ENCODE measurements at regions not wholly inside any gene's neighbourhood (a gene's known extent, or its start where the extent isn't known, plus 50 kb on each side); places are given as distances from the start of the nearest gene placed in this dataset.

DNA sequence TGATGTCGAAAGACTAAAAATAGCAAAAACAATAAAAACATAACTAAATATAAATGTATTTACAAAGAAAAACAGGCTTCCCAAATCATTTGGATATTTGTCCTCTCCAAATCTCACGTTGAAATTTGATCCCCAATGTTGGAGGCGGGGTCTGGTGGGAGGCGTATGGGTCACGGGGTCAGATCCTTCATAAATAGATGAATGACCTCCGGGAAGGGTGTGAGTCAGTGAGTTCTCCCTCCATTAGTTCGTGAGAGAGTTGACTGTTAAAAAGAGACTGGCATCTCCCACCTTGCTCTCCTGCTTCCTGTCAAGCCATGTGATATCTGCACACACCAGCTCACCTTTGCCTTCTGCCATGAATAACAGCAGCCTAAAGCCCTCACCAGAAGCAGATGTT lies 703.0 kb downstream of the TMEM182 start:
- TF ChIP-seq, protein P1, sequence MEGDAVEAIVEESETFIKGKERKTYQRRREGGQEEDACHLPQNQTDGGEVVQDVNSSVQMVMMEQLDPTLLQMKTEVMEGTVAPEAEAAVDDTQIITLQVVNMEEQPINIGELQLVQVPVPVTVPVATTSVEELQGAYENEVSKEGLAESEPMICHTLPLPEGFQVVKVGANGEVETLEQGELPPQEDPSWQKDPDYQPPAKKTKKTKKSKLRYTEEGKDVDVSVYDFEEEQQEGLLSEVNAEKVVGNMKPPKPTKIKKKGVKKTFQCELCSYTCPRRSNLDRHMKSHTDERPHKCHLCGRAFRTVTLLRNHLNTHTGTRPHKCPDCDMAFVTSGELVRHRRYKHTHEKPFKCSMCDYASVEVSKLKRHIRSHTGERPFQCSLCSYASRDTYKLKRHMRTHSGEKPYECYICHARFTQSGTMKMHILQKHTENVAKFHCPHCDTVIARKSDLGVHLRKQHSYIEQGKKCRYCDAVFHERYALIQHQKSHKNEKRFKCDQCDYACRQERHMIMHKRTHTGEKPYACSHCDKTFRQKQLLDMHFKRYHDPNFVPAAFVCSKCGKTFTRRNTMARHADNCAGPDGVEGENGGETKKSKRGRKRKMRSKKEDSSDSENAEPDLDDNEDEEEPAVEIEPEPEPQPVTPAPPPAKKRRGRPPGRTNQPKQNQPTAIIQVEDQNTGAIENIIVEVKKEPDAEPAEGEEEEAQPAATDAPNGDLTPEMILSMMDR (conservative IDR thresholded peaks at IDR 0.05), result no peak
- Mint-ChIP-seq H3K27me3 (no peaks in the 10 kb centered on the region), H3K4me1 (ENCODE audit: unreplicated experiment) (no peaks in the 10 kb centered on the region), H3K27ac (no peak overlapping the region), H3K36me3 (no peaks in the 10 kb centered on the region), H3K9me3 (no peaks in the 10 kb centered on the region), H3K4me3 (no peak overlapping the region)
- no peak for DNase-seq (ENCODE audit: extremely low spot score, unreplicated experiment)

DNA sequence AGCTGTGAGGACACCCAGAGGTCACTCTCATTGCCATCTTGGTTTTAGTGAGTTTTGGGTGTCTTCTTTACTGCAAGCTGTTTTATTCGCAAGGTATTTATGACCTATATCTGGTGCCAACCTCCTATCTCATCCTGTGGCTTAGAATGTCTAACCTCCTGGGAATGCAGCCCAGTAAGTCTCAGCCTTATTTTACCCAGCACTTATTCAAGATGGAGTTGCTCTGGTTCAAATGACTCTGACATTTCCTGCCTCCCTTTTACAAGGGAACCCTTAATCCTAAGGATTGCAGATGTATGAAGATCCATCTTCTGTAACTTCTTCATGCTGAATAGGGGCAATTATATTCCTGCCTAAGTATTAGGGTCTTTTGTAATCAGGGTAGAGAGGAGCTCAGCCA lies 708.0 kb downstream of the TMEM182 start:
- H3K27me3 Mint-ChIP-seq, result no peaks in the 10 kb centered on the region
- TF ChIP-seq, protein P1 (conservative IDR thresholded peaks at IDR 0.05), result no peak
- no peak overlapping the region for H3K27ac Mint-ChIP-seq
- no peak overlapping the region for H3K4me3 Mint-ChIP-seq
- H3K4me1 Mint-ChIP-seq (ENCODE audit: unreplicated experiment), result no peaks in the 10 kb centered on the region
- H3K36me3 Mint-ChIP-seq, result no peaks in the 10 kb centered on the region
- DNase-seq (ENCODE audit: extremely low spot score, unreplicated experiment), result no peak
- H3K9me3 Mint-ChIP-seq, result no peaks in the 10 kb centered on the region

DNA sequence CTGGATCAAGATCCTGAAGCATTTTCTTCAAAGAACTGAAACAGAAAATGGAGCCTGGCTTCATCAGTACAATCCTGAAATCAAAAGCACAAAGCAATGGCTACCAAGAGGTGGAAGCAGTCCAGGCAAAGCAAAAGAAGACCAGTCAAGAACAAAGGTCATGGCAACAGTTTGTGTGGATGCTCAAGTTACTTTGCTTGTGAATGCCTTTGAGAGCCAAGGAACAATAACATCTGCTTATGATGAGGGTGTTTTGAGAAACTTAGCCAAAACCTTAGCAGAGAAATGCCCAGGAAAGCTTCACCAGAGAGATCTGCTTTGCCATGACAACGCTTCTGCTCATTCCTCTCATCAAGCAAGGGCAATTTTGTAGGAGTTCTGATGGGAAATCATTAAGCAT lies 723.1 kb downstream of the TMEM182 start:
- Mint-ChIP-seq H3K36me3 (no peaks in the 10 kb centered on the region), H3K4me1 (ENCODE audit: unreplicated experiment) (no peaks in the 10 kb centered on the region), H3K27me3 (no peaks in the 10 kb centered on the region), H3K9me3 (no peaks in the 10 kb centered on the region), H3K27ac (no peak overlapping the region), H3K4me3 (no peak overlapping the region)
- TF ChIP-seq, protein P1 (conservative IDR thresholded peaks at IDR 0.05), result no peak
- DNase-seq (ENCODE audit: extremely low spot score, unreplicated experiment), result no peak

DNA sequence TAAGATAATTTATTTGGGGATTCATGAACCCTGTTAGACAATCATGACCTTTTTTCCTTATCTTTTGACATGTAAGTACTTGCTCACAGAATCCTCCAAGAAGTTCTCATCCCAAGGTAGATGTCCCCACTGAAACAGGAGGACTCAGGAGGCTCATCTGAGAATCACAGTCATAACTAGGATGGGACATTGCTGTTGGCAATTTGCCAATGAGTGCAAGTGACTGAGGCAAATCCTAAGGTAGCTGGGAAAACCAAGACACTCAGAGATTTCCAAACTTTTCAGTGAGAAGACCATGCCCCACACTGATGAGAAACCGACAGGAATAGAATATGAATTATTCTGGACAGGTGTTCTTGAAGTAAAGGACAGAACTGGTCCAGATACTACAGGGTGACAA lies 735.0 kb downstream of the TMEM182 start:
- Mint-ChIP-seq H3K9me3 (peaks cover 5% of the 10 kb centered on the region), H3K4me3 (no peak overlapping the region), H3K27me3 (no peaks in the 10 kb centered on the region), H3K36me3 (no peaks in the 10 kb centered on the region), H3K27ac (no peak overlapping the region), H3K4me1 (ENCODE audit: unreplicated experiment) (no peaks in the 10 kb centered on the region)
- no peak for DNase-seq (ENCODE audit: extremely low spot score, unreplicated experiment)
- TF ChIP-seq, protein P1 (conservative IDR thresholded peaks at IDR 0.05), result no peak

DNA sequence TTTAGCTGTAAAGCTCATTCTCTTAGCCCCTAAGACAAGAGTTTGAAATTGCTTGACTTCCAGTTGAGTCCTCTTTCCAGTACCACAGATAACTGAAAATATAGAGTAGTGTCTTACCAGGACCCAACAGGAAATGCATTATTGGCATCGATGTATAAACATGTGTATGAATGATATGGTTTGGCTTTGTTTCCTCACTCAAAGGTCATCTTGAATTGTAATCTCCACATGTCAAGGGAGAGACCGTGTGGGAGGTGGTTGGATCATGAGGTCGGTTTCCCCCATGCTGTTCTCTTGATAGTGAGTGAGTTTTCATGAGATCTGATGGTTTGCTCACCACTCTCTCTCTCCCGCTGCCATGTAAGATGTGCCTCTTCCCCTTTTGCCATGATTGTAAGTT lies 745.0 kb downstream of the TMEM182 start:
- no peak for DNase-seq (ENCODE audit: extremely low spot score, unreplicated experiment)
- no peak overlapping the region for H3K4me3 Mint-ChIP-seq
- H3K9me3 Mint-ChIP-seq, result no peaks in the 10 kb centered on the region
- H3K27ac Mint-ChIP-seq, result no peak overlapping the region
- TF ChIP-seq, protein P1 (conservative IDR thresholded peaks at IDR 0.05), result no peak
- no peaks in the 10 kb centered on the region for H3K36me3 Mint-ChIP-seq
- H3K4me1 Mint-ChIP-seq (ENCODE audit: unreplicated experiment), result no peaks in the 10 kb centered on the region
- H3K27me3 Mint-ChIP-seq, result no peaks in the 10 kb centered on the region

DNA sequence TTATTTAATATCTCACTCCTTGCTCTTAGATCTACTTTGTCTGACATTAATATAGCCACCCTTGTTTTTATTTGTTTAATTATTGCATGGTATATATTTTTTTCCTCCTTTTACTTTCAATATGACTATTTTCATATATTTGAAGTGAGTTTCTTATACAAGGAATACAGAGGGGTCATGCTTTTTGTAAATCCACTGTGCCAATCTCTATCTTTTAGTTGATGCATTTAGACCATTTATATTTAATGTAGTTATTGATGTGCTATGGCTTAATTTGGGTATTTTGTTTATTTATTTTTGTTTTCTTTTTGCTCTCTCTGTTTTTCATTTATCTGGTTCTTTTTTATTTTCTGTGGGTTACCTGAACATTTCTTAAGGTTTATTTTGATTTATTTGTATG lies 750.6 kb downstream of the TMEM182 start:
- Mint-ChIP-seq H3K9me3 (peaks cover 5% of the 10 kb centered on the region), H3K27me3 (no peaks in the 10 kb centered on the region), H3K4me3 (no peak overlapping the region), H3K36me3 (no peaks in the 10 kb centered on the region), H3K27ac (no peak overlapping the region), H3K4me1 (ENCODE audit: unreplicated experiment) (no peaks in the 10 kb centered on the region)
- no peak for DNase-seq (ENCODE audit: extremely low spot score, unreplicated experiment)
- TF ChIP-seq, protein P1 (conservative IDR thresholded peaks at IDR 0.05), result no peak

All from type B pancreatic cell (in vitro differentiated cells).